ENCODE measurements at regions not wholly inside any gene's neighbourhood (a gene's known extent, or its start where the extent isn't known, plus 50 kb on each side); places are given as distances from the start of the nearest gene placed in this dataset.

DNA sequence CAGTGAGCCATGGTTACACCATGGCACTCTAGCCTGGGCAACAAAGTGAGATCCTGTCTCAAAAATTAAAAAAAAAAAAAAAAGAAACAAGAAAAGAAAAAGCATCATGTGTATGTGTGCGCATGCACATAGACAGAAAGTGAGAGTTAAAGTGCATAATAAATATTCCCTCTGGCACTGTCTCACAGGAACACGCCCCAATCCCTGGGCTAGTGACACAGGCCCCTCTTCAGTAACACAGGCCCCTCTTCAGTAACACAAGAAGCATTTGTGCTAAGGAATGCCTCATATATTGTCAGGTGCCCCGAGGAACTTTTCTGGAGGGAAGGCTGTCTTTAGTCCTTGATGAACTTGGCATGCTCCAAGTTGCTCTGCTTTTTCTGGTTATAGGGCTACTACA is 57.5 kb downstream of the RPL27A start:
- no peak for DNase-seq (ENCODE audit: low read depth in 2 of 2)

DNA sequence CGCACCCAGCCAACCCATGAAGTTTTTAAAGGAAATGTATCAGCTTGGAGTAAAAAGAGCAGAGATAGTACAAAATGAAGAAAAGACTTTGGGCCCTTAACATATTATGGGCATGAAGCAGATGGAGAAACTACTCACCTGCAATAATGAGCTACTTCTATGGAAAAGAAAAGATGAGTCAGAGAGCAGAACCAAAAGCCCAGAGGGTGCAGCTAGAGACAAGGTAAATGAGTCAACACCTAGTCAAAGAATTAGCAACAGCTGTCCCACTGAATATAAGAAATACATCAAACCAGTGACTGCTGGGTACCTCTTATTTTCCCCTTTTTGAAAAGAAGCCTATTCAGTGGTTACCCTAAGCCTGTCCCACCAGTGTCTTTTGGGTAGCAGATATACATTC is 61.8 kb downstream of the RPL27A start:
- no peak for DNase-seq (ENCODE audit: low read depth in 2 of 2)

- DNase-seq (ENCODE audit: low read depth in 2 of 2) = no peak
These were observed 63.0 kb downstream of the RPL27A start for GRCh38 chr11:8745431-8746253.

GRCh38 chr11:8746331-8746974 is 63.9 kb downstream of the RPL27A start:
- no peak for DNase-seq (ENCODE audit: low read depth in 2 of 2)

- no peak for DNase-seq (ENCODE audit: low read depth in 2 of 2)
These were observed 64.6 kb downstream of the RPL27A start for GRCh38 chr11:8747173-8747572.

- DNase-seq (ENCODE audit: low read depth in 2 of 2) = no peak
These were observed 65.7 kb downstream of the RPL27A start for GRCh38 chr11:8748317-8748716.

- DNase-seq (ENCODE audit: low read depth in 2 of 2) = no peak
These were observed 66.6 kb downstream of the RPL27A start for GRCh38 chr11:8749202-8749601.

DNA sequence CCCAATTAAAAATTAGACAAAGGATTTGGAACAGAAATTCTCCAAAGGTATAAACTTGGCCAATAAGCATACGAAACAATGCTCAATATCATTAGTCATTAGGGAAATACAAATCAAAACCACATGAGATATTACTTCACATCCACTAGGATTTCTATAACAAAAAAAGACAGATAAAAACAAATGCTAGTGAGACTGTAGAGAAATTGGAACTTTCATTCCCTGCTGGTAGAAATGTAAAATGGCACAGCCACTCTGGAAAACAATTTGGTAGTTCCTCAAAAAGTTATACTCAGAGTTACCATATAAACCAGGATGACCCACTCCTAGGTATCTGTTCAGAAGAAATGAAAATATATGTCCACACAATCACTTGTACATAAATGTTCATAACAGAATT is 71.6 kb downstream of the RPL27A start:
- DNase-seq (ENCODE audit: low read depth in 2 of 2) = no peak

DNA sequence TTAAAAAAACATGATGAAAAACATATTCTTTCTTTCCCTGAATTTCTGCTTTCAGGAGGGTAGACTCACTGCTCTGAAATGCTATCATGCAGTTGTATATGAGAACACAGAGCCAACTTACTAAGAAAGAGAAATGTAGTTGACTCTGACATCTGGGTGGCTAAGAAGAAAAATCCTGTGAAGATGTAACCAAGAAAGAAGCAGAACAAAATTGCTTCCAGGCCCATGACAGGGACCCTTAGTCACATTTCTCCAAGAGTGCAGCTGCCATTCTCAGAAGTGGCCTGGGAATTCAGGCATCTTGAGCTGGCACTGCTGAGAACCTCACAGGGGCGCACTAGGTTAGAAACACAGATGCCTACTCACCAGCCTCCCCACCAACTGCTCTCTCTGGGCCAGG is 73.6 kb downstream of the RPL27A start:
- no peak for DNase-seq (ENCODE audit: low read depth in 2 of 2)

DNA sequence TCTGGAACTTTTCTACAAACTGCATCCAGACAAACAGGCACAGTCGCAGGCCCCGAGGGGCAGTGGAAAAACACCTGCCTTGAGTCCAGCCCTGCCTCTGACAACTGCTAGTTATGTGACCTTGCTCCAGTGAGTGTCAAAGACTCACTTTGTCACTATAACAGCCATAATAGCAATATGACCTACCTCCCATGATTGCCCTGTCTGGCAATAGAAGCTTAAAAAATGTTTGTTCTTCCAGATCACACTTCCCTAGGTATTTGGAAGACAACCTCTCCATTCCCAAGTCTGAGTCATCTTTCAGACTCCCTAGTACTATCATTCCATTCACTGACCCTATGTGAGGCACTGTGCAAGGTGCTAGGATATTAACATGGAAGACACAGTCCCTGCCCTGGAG is 74.5 kb downstream of the RPL27A start:
- DNase-seq (ENCODE audit: low read depth in 2 of 2) = no peak

- DNase-seq (ENCODE audit: low read depth in 2 of 2) = no peak
These were observed 74.9 kb downstream of the RPL27A start for GRCh38 chr11:8757533-8757932.

- no peak for DNase-seq (ENCODE audit: low read depth in 2 of 2)
These were observed 76.1 kb downstream of the RPL27A start for GRCh38 chr11:8758619-8759169.

GRCh38 chr11:8759634-8760033 is 77.0 kb downstream of the RPL27A start:
- no peak for DNase-seq (ENCODE audit: low read depth in 2 of 2)

DNA sequence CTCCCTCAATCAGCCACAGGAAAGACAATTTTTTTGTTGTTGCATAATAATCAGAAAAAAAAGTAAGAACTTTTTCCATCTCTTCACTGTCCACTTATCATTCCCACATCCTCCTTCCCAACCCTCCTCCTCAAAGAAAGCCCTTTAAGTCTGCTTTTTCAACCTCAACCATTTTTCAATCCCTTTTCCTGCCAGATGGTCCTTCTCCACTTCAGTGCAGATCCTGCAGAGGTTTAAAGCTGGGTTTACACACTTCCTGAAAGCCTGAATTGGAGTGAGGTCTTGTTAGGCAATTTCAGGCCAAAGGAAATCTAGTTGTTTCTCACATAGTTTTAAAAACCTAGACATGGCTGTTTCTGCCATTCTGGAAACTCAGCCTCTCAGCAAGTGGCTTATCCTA is 78.3 kb downstream of the RPL27A start:
- DNase-seq (ENCODE audit: low read depth in 2 of 2) = no peak

- no peak for DNase-seq (ENCODE audit: low read depth in 2 of 2)
These were observed 80.6 kb downstream of the RPL27A start for GRCh38 chr11:8763070-8763685.

DNA sequence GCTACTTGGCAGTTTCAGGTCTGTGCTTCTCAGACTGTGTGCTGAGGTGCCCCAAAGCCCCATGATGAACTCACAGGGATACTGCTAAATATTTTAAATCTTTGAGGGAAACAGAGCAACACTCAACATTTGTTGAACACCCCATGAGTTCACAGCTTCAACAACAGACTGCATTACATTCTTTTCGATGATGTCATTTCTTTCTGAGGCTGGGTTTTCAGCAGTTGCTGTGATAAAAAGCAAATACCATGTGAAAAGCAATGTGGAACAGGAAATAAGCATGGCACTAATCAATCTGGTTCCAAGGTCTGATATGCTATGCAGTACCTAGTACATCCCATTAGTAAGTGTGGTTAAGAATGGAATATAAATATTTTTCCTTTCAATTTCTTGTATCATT is 82.7 kb downstream of the RPL27A start:
- DNase-seq (ENCODE audit: low read depth in 2 of 2) = no peak

GRCh38 chr11:8766043-8766987 is 83.7 kb downstream of the RPL27A start:
- DNase-seq (ENCODE audit: low read depth in 2 of 2) = no peak

DNA sequence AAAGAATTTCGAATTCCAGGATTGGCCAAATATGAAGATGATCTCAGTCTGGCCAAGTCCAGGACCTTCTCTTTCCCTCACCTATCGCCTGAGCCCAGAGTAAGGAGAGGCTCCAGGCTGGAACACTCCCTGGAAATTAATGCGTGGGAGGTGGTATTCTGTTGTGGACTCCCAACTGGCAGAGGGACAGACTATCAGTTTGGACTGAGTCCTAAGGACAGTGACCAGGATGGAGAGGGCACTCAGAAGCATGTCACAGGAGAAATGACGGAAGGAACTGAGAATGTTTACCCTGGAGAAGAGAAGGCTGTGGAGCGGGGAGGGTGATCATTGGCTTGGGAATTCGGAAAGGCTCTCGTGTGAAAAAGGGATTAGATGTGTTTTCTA is 84.4 kb downstream of the RPL27A start:
- no peak for DNase-seq (ENCODE audit: low read depth in 2 of 2)

DNA sequence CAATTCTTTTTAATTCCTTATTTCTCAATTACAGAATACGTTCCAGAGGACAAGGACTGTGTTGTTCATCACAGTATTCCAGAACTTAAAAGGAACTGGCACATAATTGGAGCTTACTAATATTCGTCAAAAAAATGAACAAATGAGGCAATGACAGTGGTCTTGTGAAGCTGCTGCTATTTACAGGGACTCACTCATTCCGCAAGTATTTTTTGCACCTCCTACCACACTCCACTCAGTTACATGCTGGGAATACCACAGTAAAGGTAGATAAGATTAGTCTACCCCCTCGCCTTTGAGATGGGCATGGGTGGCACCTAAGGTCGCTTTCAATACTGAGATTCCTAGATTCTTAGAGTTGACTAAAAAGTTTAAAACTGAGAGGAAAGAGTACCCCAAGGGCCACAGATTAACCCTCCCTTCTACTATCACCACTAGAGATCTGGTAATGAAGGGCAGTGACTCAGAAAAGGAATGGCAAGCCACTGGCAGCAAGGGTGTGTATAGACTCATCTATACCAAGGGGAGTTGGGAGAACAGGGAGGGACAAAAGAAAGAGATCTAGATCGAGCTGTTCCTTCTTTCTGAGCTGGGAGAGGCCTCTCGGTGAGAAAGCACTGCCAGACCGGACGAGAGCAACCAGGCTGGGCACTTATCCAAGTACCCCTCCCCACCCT is 85.0 kb downstream of the RPL27A start:
- DNase-seq (ENCODE audit: low read depth in 2 of 2) = no peak

DNA sequence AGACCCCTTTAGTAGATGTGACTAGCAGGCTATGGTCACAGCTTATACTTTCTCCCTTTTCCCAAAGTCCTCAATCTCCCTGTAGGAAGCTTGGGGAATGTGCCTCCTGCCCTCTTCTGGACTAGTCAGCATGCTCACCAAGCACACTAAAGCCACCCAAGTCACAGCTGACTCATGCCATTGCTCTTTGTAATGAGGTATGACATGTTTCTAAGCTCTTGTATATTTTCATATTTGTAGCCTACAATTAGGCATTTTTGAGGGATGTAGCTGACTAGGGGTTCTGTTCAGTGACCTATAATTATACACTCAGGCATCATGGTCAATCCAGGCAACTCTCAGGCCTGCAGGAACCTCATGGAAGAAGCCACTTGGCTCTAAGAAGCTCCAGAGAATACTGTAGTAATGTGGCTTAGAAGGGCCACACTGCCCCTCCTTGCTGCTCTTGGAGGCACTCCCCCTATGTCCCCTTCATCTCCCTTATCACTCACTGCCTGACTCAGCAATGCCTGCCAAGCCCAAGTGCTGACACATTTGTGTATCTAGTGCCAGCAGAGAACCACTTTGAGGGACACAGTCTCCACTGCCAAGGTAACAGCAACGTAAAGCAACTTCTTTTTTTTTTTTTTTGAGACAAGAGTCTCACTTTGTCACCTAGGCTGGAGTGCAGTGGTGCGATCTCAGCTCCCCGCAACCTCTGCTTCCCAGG is 86.2 kb downstream of the RPL27A start:
- no peak for DNase-seq (ENCODE audit: low read depth in 2 of 2)

All from activated CD8-positive, alpha-beta memory T cell treated with anti-CD3 and anti-CD28 coated beads for 4 hours (primary cell).